PC-9 (cell line): ENCODE measurements at regions not wholly inside any gene's neighbourhood (a gene's known extent, or its start where the extent isn't known, plus 50 kb on each side); places are given as distances from the start of the nearest gene placed in this dataset.

Experiments used
- CTCF ChIP-seq: fragments of 200-600 bp; sonication (generic); conservative IDR thresholded peaks from 2 replicates; pipeline ENCODE4 v1.6.1; 2017; ENCODE audit warnings: mixed run types, antibody characterized with exemption, mild to moderate bottlenecking, moderate library complexity
- EZH2 ChIP-seq: fragments of 200-600 bp; sonication (generic); IDR thresholded peaks from 2 replicates; pipeline ENCODE4 v1.8.0; 2017; ENCODE audit warnings: antibody characterized with exemption, low read depth

GRCh38 chr7:41003611-41003940, 699.3 kb downstream of the INHBA start:
- no peak for TF ChIP-seq CTCF
- no peak for TF ChIP-seq EZH2
